GM12878 (cell line): ENCODE measurements at regions not wholly inside any gene's neighbourhood (a gene's known extent, or its start where the extent isn't known, plus 50 kb on each side); places are given as distances from the start of the nearest gene placed in this dataset.

Experiments
- ATAC-seq: fragments of 200-7000 bp; cut with Tn5 transposase; 3 replicates; pipeline ENCODE4 v1.9.1; 2020; ENCODE audit warnings: mild to moderate bottlenecking, moderate library complexity
- BruUV-seq: library from RNA; stranded (reverse); fragments of 400-500 nt; replicated peaks from 2 replicates; lab custom pipeline; 2021; lab: Mats Ljungman, UMichigan
- CTCF ChIA-PET: fragments of 300-600 bp; sonication (Branson Sonifier 250); formaldehyde crosslinking; extraction: SDS; loops from one replicate; lab custom pipeline; 2021; ENCODE audit warnings: inconsistent platforms; lab: Yijun Ruan, JAX
- POLR2A ChIA-PET: fragments of 350-600 bp; formaldehyde crosslinking; extraction: SDS; loops from one replicate; lab custom pipeline; 2021; ENCODE audit warnings: inconsistent platforms; lab: Charles Lee
- RAD21 ChIA-PET: fragments of 300-600 bp; sonication (Branson Sonifier 250); formaldehyde crosslinking; loops from one replicate; lab custom pipeline; 2023; ENCODE audit warnings: antibody characterized with exemption; ENCODE audit not compliant: unreplicated experiment; lab: Charles Lee
- SMC1A ChIA-PET: fragments of 300-600 bp; sonication (Branson Sonifier 250); formaldehyde crosslinking; loops from one replicate; lab custom pipeline; 2023; ENCODE audit not compliant: unreplicated experiment, uncharacterized antibody; lab: Charles Lee
- DNase-seq: peaks from one replicate; pipeline ENCODE4 v3.0.0-alpha.2; 2011; ENCODE audit warnings: low read depth, low spot score
- FAIRE-seq: peaks from 3 replicates; lab custom pipeline; 2011; peaks lifted over from hg19 to GRCh38; lab: Jason Lieb, UNC
- H2AFZ ChIP-seq: 2 replicates; pipeline ENCODE4 v1.6.0; 2011; ENCODE audit warnings: low read depth, low read length, control low read depth; ENCODE audit not compliant: control insufficient read depth
- H3K27ac ChIP-seq: 2 replicates; pipeline ENCODE4 v1.5.1; 2011; ENCODE audit warnings: control low read depth; ENCODE audit not compliant: control insufficient read depth, insufficient read depth
- H3K27me3 ChIP-seq, 2 experiments: replicated peaks in 1 of 2; 2 replicates each; pipeline versions ENCODE4 v1.6.0 to v1.6.1; 2011; ENCODE audit warnings: low read length in 1 of 2; ENCODE audit not compliant: control insufficient read depth in 2 of 2, insufficient read depth in 2 of 2
- H3K36me3 ChIP-seq, 2 experiments: 2 replicates each; pipeline ENCODE4 v1.5.1; 2011; ENCODE audit warnings: low read length in 1 of 2; ENCODE audit not compliant: control insufficient read depth in 2 of 2, insufficient read depth in 2 of 2
- H3K4me1 ChIP-seq: 2 replicates; pipeline ENCODE4 v1.6.1; 2011; ENCODE audit warnings: mild to moderate bottlenecking, low read length, moderate library complexity, mixed read lengths; ENCODE audit not compliant: control insufficient read depth, insufficient read depth
- H3K4me2 ChIP-seq: 2 replicates; pipeline ENCODE4 v1.6.0; 2011; ENCODE audit warnings: control low read depth; ENCODE audit not compliant: control insufficient read depth, insufficient read depth
- H3K4me3 ChIP-seq: fragments of 200-600 bp; sonication (generic); 2 replicates; pipeline ENCODE4 v1.5.1; 2016
- H3K79me2 ChIP-seq: 2 replicates; pipeline ENCODE4 v1.6.0; 2011; ENCODE audit warnings: low read length; ENCODE audit not compliant: control insufficient read depth, insufficient read depth
- H3K9ac ChIP-seq: 2 replicates; pipeline ENCODE4 v1.8.0; 2011; ENCODE audit warnings: low read length, control low read depth, mixed read lengths; ENCODE audit not compliant: control insufficient read depth, insufficient read depth
- H3K9me3 ChIP-seq: replicated peaks from 3 replicates; pipeline ENCODE4 v1.5.1; 2011; ENCODE audit warnings: mild to moderate bottlenecking, low read length; ENCODE audit not compliant: control insufficient read depth, insufficient read depth
- H4K20me1 ChIP-seq: 2 replicates; pipeline ENCODE4 v1.6.0; 2011; ENCODE audit not compliant: control insufficient read depth, insufficient read depth
- FOXM1 ChIP-seq: IDR thresholded peaks from 2 replicates; pipeline ENCODE4 v1.6.1; 2012; ENCODE audit warnings: low read depth, mild to moderate bottlenecking, inconsistent platforms, low read length, moderate library complexity
- HDAC2 ChIP-seq: fragments of 200-600 bp; sonication (generic); IDR thresholded peaks from 2 replicates; pipeline ENCODE4 v1.6.1; 2017
- HDGF ChIP-seq: fragments of 450-650 bp; IDR thresholded peaks from 2 replicates; pipeline ENCODE4 v1.6.1; 2016; ENCODE audit warnings: antibody characterized with exemption
- MAX ChIP-seq: IDR thresholded peaks from 2 replicates; pipeline ENCODE4 v1.6.1; 2012; ENCODE audit warnings: low read depth, low read length, improper control_type of control experiment
- MEF2A ChIP-seq: IDR thresholded peaks from 2 replicates; pipeline ENCODE4 v1.6.1; 2011; ENCODE audit warnings: low read depth, mild to moderate bottlenecking, low read length, moderate library complexity; ENCODE audit not compliant: insufficient read depth
- MTA3 ChIP-seq: IDR thresholded peaks from 2 replicates; pipeline ENCODE4 v1.6.1; 2012; ENCODE audit warnings: low read length, inconsistent platforms, borderline replicate concordance
- MYB ChIP-seq: fragments of 150-350 bp; IDR thresholded peaks from 2 replicates; pipeline ENCODE4 v1.6.1; 2014; ENCODE audit warnings: mild to moderate bottlenecking, low read depth, low read length, borderline replicate concordance
- MYC ChIP-seq: IDR thresholded peaks from 2 replicates; pipeline ENCODE4 v1.6.1; 2011; ENCODE audit warnings: mild to moderate bottlenecking, low read length, moderate library complexity, inconsistent platforms; ENCODE audit not compliant: insufficient read depth, insufficient replicate concordance, insufficient read length, severe bottlenecking
- NKRF ChIP-seq: fragments of 450-650 bp; conservative IDR thresholded peaks from 2 replicates; pipeline ENCODE4 v1.6.1; 2017; ENCODE audit warnings: mild to moderate bottlenecking, moderate library complexity
- NR2C2 ChIP-seq: IDR thresholded peaks from 2 replicates; pipeline ENCODE4 v1.6.1; 2011; ENCODE audit warnings: borderline replicate concordance, low read depth; ENCODE audit not compliant: control insufficient read depth, insufficient read length
- PKNOX1 ChIP-seq: fragments of 450-650 bp; IDR thresholded peaks from 2 replicates; pipeline ENCODE4 v1.6.1; 2016; ENCODE audit warnings: mild to moderate bottlenecking
- POLR2AphosphoS5 ChIP-seq: IDR thresholded peaks from 2 replicates; pipeline ENCODE4 v1.6.1; 2011; ENCODE audit warnings: mild to moderate bottlenecking, low read length, inconsistent platforms
- RELA ChIP-seq: fragments of 450-650 bp; IDR thresholded peaks from 2 replicates; pipeline ENCODE4 v1.8.0; 2014; ENCODE audit warnings: borderline replicate concordance; ENCODE audit not compliant: partially characterized antibody
- RUNX3 ChIP-seq: IDR thresholded peaks from 2 replicates; pipeline ENCODE4 v1.6.1; 2012; ENCODE audit warnings: low read length, inconsistent platforms
- SREBF2 ChIP-seq: IDR thresholded peaks from 2 replicates; pipeline ENCODE4 v1.6.1; 2012; ENCODE audit warnings: mild to moderate bottlenecking, low read length
- TAF1 ChIP-seq: IDR thresholded peaks from 2 replicates; pipeline ENCODE4 v1.6.1; 2011; ENCODE audit warnings: mild to moderate bottlenecking, low read depth, low read length, borderline replicate concordance
- WGBS: methylation state at CpG from one replicate; pipeline ENCODE4 v1.1.6; 2016; ENCODE audit warnings: low lambda C conversion rate; ENCODE audit not compliant: insufficient replicate concordance, insufficient coverage; ENCODE audit errors: missing lambda C conversion rate; 5-methylcytosine and 5-hydroxymethylcytosine counted together
- in situ Hi-C: fragments of 300-500 bp; cut with MboI; formaldehyde crosslinking; loops from 9 replicates; pipeline ENCODE4 v1.14.3; 2018; ENCODE audit warnings: mixed read lengths
- intact Hi-C: fragments of 100-400 bp; cut with micrococcal nuclease; formaldehyde crosslinking; loops from one replicate; pipeline ENCODE4 v1.14.2; 2022; ENCODE audit not compliant: unreplicated experiment

- Histone ChIP-seq H3K79me2 (no peaks in the 10 kb centered on the region), H3K4me2 (no peak overlapping the region), H4K20me1 (no peaks in the 10 kb centered on the region), H2AFZ (no peak overlapping the region), H3K27me3 (no peaks in the 10 kb centered on the region), H3K27ac (no peak overlapping the region), H3K4me3 (no peak overlapping the region), H3K9ac (no peak overlapping the region), H3K4me1 (no peaks in the 10 kb centered on the region), H3K36me3 (no peaks in the 10 kb centered on the region), H3K9me3 (no peaks in the 10 kb centered on the region)
- in situ Hi-C loops = no loop called here
- ChIA-PET CTCF (interaction anchor here (1.3 kb wide), 1 partner anchor 301 kb away, joined by 3 read pairs; no protein-coding TSS in a partner anchor), SMC1A (interaction anchor here (0.8 to 1.5 kb wide), 3 partner anchors 10 to 308 kb away, joined by 3 to 7 read pairs (median 3); no protein-coding TSS in a partner anchor), RAD21 (no interaction called here), POLR2A (no interaction called here)
- no TSS peak for BruUV-seq
- ATAC-seq (no peak), FAIRE-seq (no peak), DNase-seq (no peak)
- 15% methylated on average over 3 of the region's 3 CpGs for WGBS
- TF ChIP-seq FOXM1 (no peak), SREBF2 (no peak), POLR2AphosphoS5 (no peak), TAF1 (no peak), NR2C2 (no peak), HDAC2 (no peak), RELA (no peak), MYB (no peak), NKRF (no peak), HDGF (no peak), RUNX3 (no peak), MEF2A (no peak), MTA3 (no peak), PKNOX1 (no peak), MAX (no peak), MYC (no peak)
- intact Hi-C loops = loop anchor here (5.0 kb wide), 1 partner anchor 318 kb away; no protein-coding TSS in a partner anchor
Measured at GRCh38 chr4:31374256-31374960, 654.2 kb downstream of the PCDH7 start.
